ENCODE measurements at regions not wholly inside any gene's neighbourhood (a gene's known extent, or its start where the extent isn't known, plus 50 kb on each side); places are given as distances from the start of the nearest gene placed in this dataset.

DNA sequence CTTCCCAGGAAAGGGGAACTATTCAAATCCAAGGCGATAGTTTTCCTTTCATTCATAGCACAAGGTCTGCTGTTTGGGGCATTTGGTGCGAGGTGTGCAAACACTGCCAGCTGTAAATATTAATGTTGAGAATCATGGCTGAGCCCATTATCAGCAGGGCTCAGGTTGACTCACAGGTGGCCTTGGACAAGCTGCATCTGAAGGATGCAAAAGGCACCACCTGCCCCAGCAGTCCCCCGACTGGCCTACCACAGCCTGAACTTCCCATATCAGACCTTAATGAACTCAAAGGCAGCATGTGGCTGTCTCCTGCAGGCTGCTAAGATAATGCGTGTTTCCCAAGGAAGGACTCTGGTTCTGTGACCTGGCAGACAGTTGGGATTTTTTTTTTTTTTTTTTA, 93.3 kb upstream of the MAP1LC3B2 start:
- Histone ChIP-seq H3K4me3 (ENCODE audit: low read depth, low read length) (no peak overlapping the region), H3K27me3 (replicated peaks; ENCODE audit: control insufficient read depth, insufficient read depth, low read length) (no peaks in the 10 kb centered on the region), H3K36me3 (ENCODE audit: control insufficient read depth, insufficient read depth, low read length) (no peaks in the 10 kb centered on the region), H3K9me3 (no peaks in the 10 kb centered on the region), H3K4me1 (no peaks in the 10 kb centered on the region)
- CTCF ChIA-PET = no interaction called here
- no TSS peak for BruUV-seq (replicated peaks)
- POLR2A ChIA-PET = no interaction called here
- Mint-ChIP-seq H3K27me3 (ENCODE audit: insufficient read depth, unreplicated experiment) (no peaks in the 10 kb centered on the region), H3K36me3 (ENCODE audit: insufficient read depth, unreplicated experiment) (no peaks in the 10 kb centered on the region), H3K4me3 (ENCODE audit: unreplicated experiment) (no peak overlapping the region), H3K4me1 (ENCODE audit: low read depth, unreplicated experiment) (no peaks in the 10 kb centered on the region), H3K9me3 (ENCODE audit: unreplicated experiment) (no peaks in the 10 kb centered on the region), H3K27ac (ENCODE audit: unreplicated experiment) (no peak overlapping the region)
- TF ChIP-seq, protein P1, sequence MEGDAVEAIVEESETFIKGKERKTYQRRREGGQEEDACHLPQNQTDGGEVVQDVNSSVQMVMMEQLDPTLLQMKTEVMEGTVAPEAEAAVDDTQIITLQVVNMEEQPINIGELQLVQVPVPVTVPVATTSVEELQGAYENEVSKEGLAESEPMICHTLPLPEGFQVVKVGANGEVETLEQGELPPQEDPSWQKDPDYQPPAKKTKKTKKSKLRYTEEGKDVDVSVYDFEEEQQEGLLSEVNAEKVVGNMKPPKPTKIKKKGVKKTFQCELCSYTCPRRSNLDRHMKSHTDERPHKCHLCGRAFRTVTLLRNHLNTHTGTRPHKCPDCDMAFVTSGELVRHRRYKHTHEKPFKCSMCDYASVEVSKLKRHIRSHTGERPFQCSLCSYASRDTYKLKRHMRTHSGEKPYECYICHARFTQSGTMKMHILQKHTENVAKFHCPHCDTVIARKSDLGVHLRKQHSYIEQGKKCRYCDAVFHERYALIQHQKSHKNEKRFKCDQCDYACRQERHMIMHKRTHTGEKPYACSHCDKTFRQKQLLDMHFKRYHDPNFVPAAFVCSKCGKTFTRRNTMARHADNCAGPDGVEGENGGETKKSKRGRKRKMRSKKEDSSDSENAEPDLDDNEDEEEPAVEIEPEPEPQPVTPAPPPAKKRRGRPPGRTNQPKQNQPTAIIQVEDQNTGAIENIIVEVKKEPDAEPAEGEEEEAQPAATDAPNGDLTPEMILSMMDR (IDR thresholded peaks at IDR 0.05; ENCODE audit: insufficient read depth in 1 of 2, low read depth in 1 of 2, low read length in 1 of 2, severe bottlenecking in 1 of 2, unreplicated experiment in 1 of 2) = peak in 1 of 2 experiments; percentile 1
- DNase-seq = no peak
- intact Hi-C loops (cut with micrococcal nuclease; ENCODE audit: unreplicated experiment) = no loop called here

DNA sequence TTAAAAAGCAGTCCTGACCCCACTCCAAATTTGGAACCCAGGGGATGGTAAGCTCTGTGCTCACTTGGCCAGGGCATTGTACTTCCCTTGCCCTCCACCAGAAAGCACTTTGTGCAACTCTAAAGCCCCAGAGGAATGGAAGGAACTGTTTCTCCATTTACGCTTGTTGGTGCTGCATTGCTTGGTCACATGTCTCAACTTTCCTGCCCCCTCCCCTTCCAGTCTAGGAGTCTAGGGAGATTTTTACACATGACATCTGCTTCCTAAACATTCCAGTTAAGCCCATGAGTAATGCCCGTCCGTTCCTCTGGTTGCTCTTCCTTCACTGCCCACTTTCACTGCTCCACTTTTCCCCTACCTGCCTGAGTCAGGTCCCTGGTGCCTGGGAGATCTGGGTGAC, 92.6 kb upstream of the MAP1LC3B2 start:
- no peak overlapping the region for H3K4me3 ChIP-seq (ENCODE audit: low read depth, low read length)
- no peaks in the 10 kb centered on the region for H3K36me3 ChIP-seq (ENCODE audit: control insufficient read depth, insufficient read depth, low read length)
- TF ChIP-seq, protein P1 (IDR thresholded peaks at IDR 0.05; ENCODE audit: insufficient read depth in 1 of 2, low read depth in 1 of 2, low read length in 1 of 2, severe bottlenecking in 1 of 2, unreplicated experiment in 1 of 2) = no peak
- H3K27me3 ChIP-seq (replicated peaks; ENCODE audit: control insufficient read depth, insufficient read depth, low read length) = no peaks in the 10 kb centered on the region
- H3K36me3 Mint-ChIP-seq (ENCODE audit: insufficient read depth, unreplicated experiment) = no peaks in the 10 kb centered on the region
- BruUV-seq (replicated peaks) = no TSS peak
- H3K27me3 Mint-ChIP-seq (ENCODE audit: insufficient read depth, unreplicated experiment) = no peaks in the 10 kb centered on the region
- no peaks in the 10 kb centered on the region for H3K9me3 ChIP-seq
- no peak for DNase-seq
- H3K4me1 Mint-ChIP-seq (ENCODE audit: low read depth, unreplicated experiment) = no peaks in the 10 kb centered on the region
- ChIA-PET POLR2A (no interaction called here), CTCF (no interaction called here)
- H3K27ac Mint-ChIP-seq (ENCODE audit: unreplicated experiment) = no peak overlapping the region
- H3K4me1 ChIP-seq = no peaks in the 10 kb centered on the region
- intact Hi-C loops (cut with micrococcal nuclease; ENCODE audit: unreplicated experiment) = no loop called here
- H3K4me3 Mint-ChIP-seq (ENCODE audit: unreplicated experiment) = no peak overlapping the region
- no peaks in the 10 kb centered on the region for H3K9me3 Mint-ChIP-seq (ENCODE audit: unreplicated experiment)

DNA sequence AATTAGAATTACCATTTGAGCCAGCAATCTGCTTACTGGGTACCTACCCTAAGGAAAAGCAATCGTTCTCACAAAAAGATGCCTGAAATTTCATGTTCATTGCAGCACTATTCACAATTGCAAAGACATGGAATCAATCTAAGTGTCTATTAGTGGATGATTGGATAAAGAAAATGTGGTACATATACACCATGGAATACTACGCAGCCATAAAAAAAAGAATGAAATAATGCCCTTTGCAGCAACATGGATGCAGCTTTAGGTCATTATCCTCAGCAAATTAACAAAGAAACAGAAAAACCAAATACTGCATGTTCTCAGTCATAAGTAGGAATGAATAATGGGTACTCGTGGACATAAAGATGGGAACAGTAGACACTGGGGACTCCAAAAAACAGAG, 89.8 kb upstream of the MAP1LC3B2 start:
- BruUV-seq (replicated peaks) = no TSS peak

More for the DNA sequence above, 89.8 kb upstream of the MAP1LC3B2 start:
- intact Hi-C loops (cut with micrococcal nuclease; ENCODE audit: unreplicated experiment) = no loop called here
- no peaks in the 10 kb centered on the region for H3K4me1 Mint-ChIP-seq (ENCODE audit: low read depth, unreplicated experiment)
- no peak for DNase-seq
- CTCF ChIA-PET = no interaction called here
- H3K9me3 Mint-ChIP-seq (ENCODE audit: unreplicated experiment) = no peaks in the 10 kb centered on the region
- H3K27ac Mint-ChIP-seq (ENCODE audit: unreplicated experiment) = no peak overlapping the region
- Histone ChIP-seq H3K4me1 (no peaks in the 10 kb centered on the region), H3K36me3 (ENCODE audit: control insufficient read depth, insufficient read depth, low read length) (no peaks in the 10 kb centered on the region), H3K9me3 (no peaks in the 10 kb centered on the region; the same call in 1 of the 2 replicates), H3K4me3 (ENCODE audit: low read depth, low read length) (no peak overlapping the region), H3K27me3 (replicated peaks; ENCODE audit: control insufficient read depth, insufficient read depth, low read length) (no peaks in the 10 kb centered on the region)
- no peak overlapping the region for H3K4me3 Mint-ChIP-seq (ENCODE audit: unreplicated experiment)
- POLR2A ChIA-PET = no interaction called here
- TF ChIP-seq, protein P1 (IDR thresholded peaks at IDR 0.05; ENCODE audit: insufficient read depth in 1 of 2, low read depth in 1 of 2, low read length in 1 of 2, severe bottlenecking in 1 of 2, unreplicated experiment in 1 of 2) = no peak
- no peaks in the 10 kb centered on the region for H3K27me3 Mint-ChIP-seq (ENCODE audit: insufficient read depth, unreplicated experiment)
- no peaks in the 10 kb centered on the region for H3K36me3 Mint-ChIP-seq (ENCODE audit: insufficient read depth, unreplicated experiment)
